ENCODE measurements at regions not wholly inside any gene's neighbourhood (a gene's known extent, or its start where the extent isn't known, plus 50 kb on each side); places are given as distances from the start of the nearest gene placed in this dataset.

DNA sequence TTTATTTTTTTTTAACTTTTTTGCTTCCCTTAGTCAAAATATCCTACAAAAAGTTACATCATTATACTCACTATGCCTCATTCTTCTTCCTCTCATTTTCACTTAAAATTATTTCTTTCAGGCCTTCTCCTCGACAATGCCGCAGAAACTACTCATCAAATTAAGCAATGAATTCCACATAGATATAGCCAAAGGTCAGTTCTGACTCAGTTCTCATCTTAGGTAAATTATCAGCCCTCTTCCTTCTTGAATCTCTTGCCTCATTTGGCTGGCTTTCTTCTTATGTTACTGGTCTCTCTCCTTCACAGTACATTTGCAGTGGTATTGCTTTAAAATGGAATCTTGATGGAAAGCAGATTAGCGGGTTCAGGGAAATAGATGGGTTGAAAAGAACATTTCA, 260.7 kb upstream of the BRINP3 start:
- intact Hi-C loops (cut with micrococcal nuclease), result no loop called here
- no peaks in the 10 kb centered on the region for H3K36me3 ChIP-seq (ENCODE audit: control insufficient read depth, insufficient read depth, low read length)
- ATAC-seq, result no peak
- TF ChIP-seq, protein P1, sequence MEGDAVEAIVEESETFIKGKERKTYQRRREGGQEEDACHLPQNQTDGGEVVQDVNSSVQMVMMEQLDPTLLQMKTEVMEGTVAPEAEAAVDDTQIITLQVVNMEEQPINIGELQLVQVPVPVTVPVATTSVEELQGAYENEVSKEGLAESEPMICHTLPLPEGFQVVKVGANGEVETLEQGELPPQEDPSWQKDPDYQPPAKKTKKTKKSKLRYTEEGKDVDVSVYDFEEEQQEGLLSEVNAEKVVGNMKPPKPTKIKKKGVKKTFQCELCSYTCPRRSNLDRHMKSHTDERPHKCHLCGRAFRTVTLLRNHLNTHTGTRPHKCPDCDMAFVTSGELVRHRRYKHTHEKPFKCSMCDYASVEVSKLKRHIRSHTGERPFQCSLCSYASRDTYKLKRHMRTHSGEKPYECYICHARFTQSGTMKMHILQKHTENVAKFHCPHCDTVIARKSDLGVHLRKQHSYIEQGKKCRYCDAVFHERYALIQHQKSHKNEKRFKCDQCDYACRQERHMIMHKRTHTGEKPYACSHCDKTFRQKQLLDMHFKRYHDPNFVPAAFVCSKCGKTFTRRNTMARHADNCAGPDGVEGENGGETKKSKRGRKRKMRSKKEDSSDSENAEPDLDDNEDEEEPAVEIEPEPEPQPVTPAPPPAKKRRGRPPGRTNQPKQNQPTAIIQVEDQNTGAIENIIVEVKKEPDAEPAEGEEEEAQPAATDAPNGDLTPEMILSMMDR (IDR thresholded peaks at IDR 0.05), result no peak
- Mint-ChIP-seq H3K4me3 (no peak overlapping the region), H3K27ac (no peak overlapping the region), H3K4me1 (no peaks in the 10 kb centered on the region), H3K36me3 (no peaks in the 10 kb centered on the region), H3K27me3 (ENCODE audit: low read depth in 2 of 2) (no peaks in the 10 kb centered on the region), H3K9me3 (peaks cover 6 to 14% of the 10 kb centered on the region in 2 donors)
- H3K27me3 ChIP-seq (ENCODE audit: control insufficient read depth, insufficient read depth, low read length), result no peaks in the 10 kb centered on the region
- no peaks in the 10 kb centered on the region for H3K9me3 ChIP-seq (ENCODE audit: control insufficient read depth, insufficient read depth, low read length)
- DNase-seq, result no peak
- no peak overlapping the region for H3K4me3 ChIP-seq (ENCODE audit: low read length)
- no peak overlapping the region for H3K27ac ChIP-seq (ENCODE audit: low read length)
- 89% methylated on average over 3 of the region's 3 CpGs for WGBS (ENCODE audit: insufficient coverage)
- no peaks in the 10 kb centered on the region for H3K4me1 ChIP-seq (ENCODE audit: control insufficient read depth, insufficient read depth, low read length)

DNA sequence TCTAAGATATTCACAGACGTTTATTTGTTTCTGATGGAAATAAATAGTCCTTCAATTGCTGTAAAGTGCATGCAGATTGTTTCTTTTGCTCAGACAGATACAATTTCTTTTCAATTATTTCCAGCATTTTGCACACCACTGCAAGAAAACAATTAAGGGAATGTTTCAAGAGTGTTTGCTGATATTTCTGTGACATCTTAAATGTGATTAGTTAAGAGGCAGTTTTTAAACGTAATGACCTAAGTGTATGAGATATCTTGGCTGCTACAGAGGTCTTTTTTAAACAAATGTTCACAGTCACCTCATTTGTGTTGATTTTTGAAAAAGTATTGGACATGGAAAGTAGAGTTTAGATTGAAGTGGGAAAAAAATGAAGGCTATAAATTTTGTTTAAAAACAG, 262.3 kb upstream of the BRINP3 start:
- no peak for ATAC-seq
- Mint-ChIP-seq H3K4me1 (no peaks in the 10 kb centered on the region), H3K4me3 (no peak overlapping the region), H3K9me3 (peaks cover 12 to 21% of the 10 kb centered on the region in 2 donors), H3K27ac (no peak overlapping the region), H3K27me3 (ENCODE audit: low read depth in 2 of 2) (no peaks in the 10 kb centered on the region), H3K36me3 (no peaks in the 10 kb centered on the region)
- DNase-seq, result no peak
- Histone ChIP-seq H3K4me3 (ENCODE audit: low read length) (no peak overlapping the region), H3K36me3 (ENCODE audit: control insufficient read depth, insufficient read depth, low read length) (no peaks in the 10 kb centered on the region), H3K27ac (ENCODE audit: low read length) (no peak overlapping the region), H3K4me1 (ENCODE audit: control insufficient read depth, insufficient read depth, low read length) (no peaks in the 10 kb centered on the region), H3K9me3 (ENCODE audit: control insufficient read depth, insufficient read depth, low read length) (no peaks in the 10 kb centered on the region), H3K27me3 (ENCODE audit: control insufficient read depth, insufficient read depth, low read length) (no peaks in the 10 kb centered on the region)
- TF ChIP-seq, protein P1 (IDR thresholded peaks at IDR 0.05), result no peak
- WGBS (ENCODE audit: insufficient coverage), result 86% methylated on average over 1 of the region's 2 CpGs
- intact Hi-C loops (cut with micrococcal nuclease), result no loop called here

DNA sequence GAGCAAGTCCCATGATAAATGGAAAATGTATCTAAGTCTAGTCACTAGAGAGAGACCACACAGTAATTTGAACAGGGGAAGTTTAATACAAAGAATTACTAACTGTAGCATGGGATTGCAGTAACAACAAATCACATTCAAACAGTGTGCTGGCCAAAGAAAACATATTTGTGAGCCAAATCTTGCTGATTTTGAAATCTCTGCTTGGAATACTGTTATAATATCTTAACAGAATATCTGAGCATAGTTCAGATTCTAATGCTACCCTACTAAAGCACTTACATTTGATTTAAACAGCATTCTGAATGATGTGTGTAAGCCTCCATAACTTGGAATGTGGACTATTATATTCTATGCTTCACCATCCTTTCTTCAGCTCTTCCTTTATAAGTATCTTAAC, 270.0 kb upstream of the BRINP3 start:
- no peaks in the 10 kb centered on the region for H3K9me3 ChIP-seq (ENCODE audit: control insufficient read depth, insufficient read depth, low read length)
- H3K4me3 ChIP-seq (ENCODE audit: low read length), result no peak overlapping the region
- no peaks in the 10 kb centered on the region for H3K36me3 ChIP-seq (ENCODE audit: control insufficient read depth, insufficient read depth, low read length)
- TF ChIP-seq, protein P1 (IDR thresholded peaks at IDR 0.05), result no peak
- H3K4me1 ChIP-seq (ENCODE audit: control insufficient read depth, insufficient read depth, low read length), result no peaks in the 10 kb centered on the region
- no peak for DNase-seq
- H3K4me1 Mint-ChIP-seq, result no peaks in the 10 kb centered on the region
- intact Hi-C loops (cut with micrococcal nuclease), result no loop called here
- H3K27ac ChIP-seq (ENCODE audit: low read length), result no peak overlapping the region
- ATAC-seq, result no peak
- H3K27ac Mint-ChIP-seq, result no peak overlapping the region
- H3K27me3 Mint-ChIP-seq (ENCODE audit: low read depth in 2 of 2), result no peaks in the 10 kb centered on the region
- no peaks in the 10 kb centered on the region for H3K27me3 ChIP-seq (ENCODE audit: control insufficient read depth, insufficient read depth, low read length)
- H3K9me3 Mint-ChIP-seq, result peaks cover 8 to 15% of the 10 kb centered on the region in 2 donors
- no peaks in the 10 kb centered on the region for H3K36me3 Mint-ChIP-seq
- H3K4me3 Mint-ChIP-seq, result no peak overlapping the region

DNA sequence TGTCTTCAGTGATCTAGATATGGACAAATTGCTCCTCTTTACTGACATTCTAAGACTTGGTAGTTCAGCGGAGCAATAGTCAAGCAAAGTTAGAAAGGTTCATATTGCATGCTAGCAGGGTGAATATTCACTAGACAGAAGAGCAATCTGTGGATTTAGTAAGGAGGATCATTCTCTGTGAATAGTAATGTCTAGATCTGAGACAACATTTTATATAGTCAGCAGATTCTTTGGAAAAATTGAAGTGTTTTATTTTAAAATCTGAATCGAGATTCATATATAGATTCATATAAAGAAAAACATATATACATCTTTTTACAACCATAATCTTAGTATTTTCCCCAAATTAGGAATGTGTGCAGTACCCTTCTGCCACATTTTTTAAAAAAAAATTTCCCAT, 274.5 kb upstream of the BRINP3 start:
- TF ChIP-seq, protein P1 (IDR thresholded peaks at IDR 0.05), result no peak
- peaks cover 2 to 5% of the 10 kb centered on the region in 2 donors for H3K9me3 Mint-ChIP-seq
- H3K4me3 ChIP-seq (ENCODE audit: low read length), result no peak overlapping the region
- H3K9me3 ChIP-seq (ENCODE audit: control insufficient read depth, insufficient read depth, low read length), result peaks cover 4% of the 10 kb centered on the region
- no peak overlapping the region for H3K4me3 Mint-ChIP-seq
- no peaks in the 10 kb centered on the region for H3K36me3 ChIP-seq (ENCODE audit: control insufficient read depth, insufficient read depth, low read length)
- DNase-seq (no peak), ATAC-seq (no peak)
- H3K4me1 Mint-ChIP-seq, result no peaks in the 10 kb centered on the region
- no peak overlapping the region for H3K27ac Mint-ChIP-seq
- H3K27ac ChIP-seq (ENCODE audit: low read length), result no peak overlapping the region
- no peaks in the 10 kb centered on the region for H3K36me3 Mint-ChIP-seq
- intact Hi-C loops (cut with micrococcal nuclease), result no loop called here
- H3K4me1 ChIP-seq (ENCODE audit: control insufficient read depth, insufficient read depth, low read length), result no peaks in the 10 kb centered on the region
- H3K27me3 Mint-ChIP-seq (ENCODE audit: low read depth in 2 of 2), result no peaks in the 10 kb centered on the region
- WGBS (ENCODE audit: insufficient coverage), result 85% methylated on average over 1 of the region's 2 CpGs
- H3K27me3 ChIP-seq (ENCODE audit: control insufficient read depth, insufficient read depth, low read length), result no peaks in the 10 kb centered on the region

Data from natural killer cell (primary cell).